ENCODE measurements at regions not wholly inside any gene's neighbourhood (a gene's known extent, or its start where the extent isn't known, plus 50 kb on each side); places are given as distances from the start of the nearest gene placed in this dataset.

GRCh38 chrX:40987413-40987812, 97.8 kb upstream of the USP9X start:
- TF ChIP-seq MAFK (IDR thresholded peaks at IDR 0.05; ENCODE audit: partially characterized antibody) (no peak), CTCF (IDR thresholded peaks at IDR 0.05) (no peak)

Measured in A549 (cell line).